Common myeloid progenitor, CD34-positive (primary cell): ENCODE measurements at regions not wholly inside any gene's neighbourhood (a gene's known extent, or its start where the extent isn't known, plus 50 kb on each side); places are given as distances from the start of the nearest gene placed in this dataset.
"Not testable (repeated sequence)": the region's sequence is repeated elsewhere in the genome, so short reads cannot be mapped to it uniquely, and the experiment has no call there.

Experiments
- CTCF ChIA-PET: fragments of 350-600 bp; sonication (Branson Sonifier 250); formaldehyde crosslinking; loops from one replicate; lab custom pipeline; 2021; ENCODE audit warnings: antibody characterized with exemption; lab: Charles Lee
- POLR2A ChIA-PET: fragments of 350-600 bp; sonication (Branson Sonifier 250); formaldehyde crosslinking; loops from one replicate; lab custom pipeline; 2021; ENCODE audit warnings: antibody characterized with exemption; lab: Charles Lee
- DNase-seq, 3 donors: peaks; one replicate each; pipeline versions ENCODE4 v3.0.0 to v3.0.0-alpha.2; 2013
- H3K27ac ChIP-seq, 2 experiments: 1 replicate in 1 of 2; 2 replicates in 1 of 2; pipeline ENCODE4 v1.7.0; 2013; ENCODE audit warnings: inconsistent platforms in 2 of 2, low read length in 2 of 2, mild to moderate bottlenecking in 2 of 2, low read depth in 1 of 2, moderate library complexity in 1 of 2; ENCODE audit not compliant: severe bottlenecking in 2 of 2, insufficient read depth in 1 of 2, poor library complexity in 1 of 2
- H3K27me3 ChIP-seq, 5 experiments: replicated peaks in 2 of 5; 1 replicate in 3 of 5; 2 replicates in 2 of 5; pipeline versions ENCODE4 v1.6.1 to v1.7.0; 2013; ENCODE audit warnings: low read length in 4 of 5, mild to moderate bottlenecking in 2 of 5, moderate library complexity in 2 of 5, inconsistent platforms in 1 of 5; ENCODE audit not compliant: insufficient read depth in 5 of 5, control insufficient read depth in 4 of 5
- H3K36me3 ChIP-seq, 4 experiments: 1 replicate in 2 of 4; 2 replicates in 2 of 4; pipeline versions ENCODE4 v1.6.1 to v1.7.0; 2013; ENCODE audit warnings: low read length in 3 of 4, control low read depth in 1 of 4, mild to moderate bottlenecking in 1 of 4; ENCODE audit not compliant: control insufficient read depth in 4 of 4, insufficient read depth in 4 of 4
- H3K4me1 ChIP-seq, 4 experiments: 1 replicate in 3 of 4; 2 replicates in 1 of 4; pipeline versions ENCODE4 v1.6.1 to v1.7.1; 2013; ENCODE audit warnings: low read length in 3 of 4, mild to moderate bottlenecking in 3 of 4, control low read depth in 1 of 4, inconsistent platforms in 1 of 4, moderate library complexity in 1 of 4; ENCODE audit not compliant: control insufficient read depth in 4 of 4, insufficient read depth in 4 of 4; ENCODE audit errors: control extremely low read depth in 1 of 4
- H3K4me3 ChIP-seq, 7 experiments: 1 replicate in 4 of 7; 2 replicates in 3 of 7; pipeline versions ENCODE4 v1.5.1 to v1.7.0; 2013; ENCODE audit warnings: mild to moderate bottlenecking in 7 of 7, low read length in 6 of 7, moderate library complexity in 6 of 7, inconsistent platforms in 2 of 7, low read depth in 2 of 7, control low read depth in 1 of 7; ENCODE audit not compliant: insufficient read depth in 4 of 7, control insufficient read depth in 1 of 7; ENCODE audit errors: extremely low read depth in 1 of 7
- H3K9me3 ChIP-seq, 5 experiments: 1 replicate in 4 of 5; 2 replicates in 1 of 5; pipeline versions ENCODE4 v1.6.1 to v1.7.1; 2013; ENCODE audit warnings: low read length in 4 of 5, mild to moderate bottlenecking in 2 of 5, inconsistent platforms in 1 of 5, low read depth in 1 of 5, moderate library complexity in 1 of 5; ENCODE audit not compliant: control insufficient read depth in 4 of 5, insufficient read depth in 2 of 5; ENCODE audit errors: control extremely low read depth in 1 of 5
- WGBS: methylation state at CpG from one replicate; pipeline ENCODE4 v1.1.5; 2013; ENCODE audit not compliant: insufficient coverage; 5-methylcytosine and 5-hydroxymethylcytosine counted together

GRCh38 chr4:174388461-174389145 lies 104.9 kb downstream of the CEP44 start:
- Histone ChIP-seq H3K9me3 (peaks cover 0 to 2% (median 0%) of the 10 kb centered on the region in 5 experiments), H3K27ac (no peak overlapping the region), H3K4me1 (peaks cover 0 to 5% (median 2%) of the 10 kb centered on the region in 4 experiments), H3K4me3 (no peak overlapping the region), H3K36me3 (no peaks in the 10 kb centered on the region), H3K27me3 (no peaks in the 10 kb centered on the region)
- DNase-seq = no peak
- ChIA-PET CTCF (no interaction called here), POLR2A (no interaction called here)

- H3K27ac ChIP-seq = no peak overlapping the region
- no CpG with 5 or more reads among the region's 3 CpGs for WGBS
- ChIA-PET CTCF (no interaction called here), POLR2A (no interaction called here)
- no peaks in the 10 kb centered on the region for H3K9me3 ChIP-seq
- H3K4me1 ChIP-seq = peaks cover 0 to 6% (median 2%) of the 10 kb centered on the region in 4 experiments
- H3K27me3 ChIP-seq = no peaks in the 10 kb centered on the region
- H3K36me3 ChIP-seq = no peaks in the 10 kb centered on the region
- DNase-seq = no peak
- H3K4me3 ChIP-seq = no peak overlapping the region
Measured at GRCh38 chr4:174387721-174388120, 104.0 kb downstream of the CEP44 start.

- no peaks in the 10 kb centered on the region for H3K27me3 ChIP-seq
- no peak for DNase-seq
- no peak overlapping the region for H3K27ac ChIP-seq
- ChIA-PET CTCF (interaction anchor here (1.1 kb wide), 1 partner anchor 15 kb away, joined by 4 read pairs; no protein-coding TSS in a partner anchor), POLR2A (no interaction called here)
- WGBS = 90% methylated on average over 2 of the region's 2 CpGs
- no peaks in the 10 kb centered on the region for H3K36me3 ChIP-seq
- no peaks in the 10 kb centered on the region for H3K9me3 ChIP-seq
- no peak overlapping the region for H3K4me3 ChIP-seq
- peaks cover 0 to 6% (median 2%) of the 10 kb centered on the region in 4 experiments for H3K4me1 ChIP-seq
Measured at GRCh38 chr4:174387143-174387542, 103.4 kb downstream of the CEP44 start.

- 100% methylated on average over 2 of the region's 6 CpGs for WGBS
- Histone ChIP-seq H3K9me3 (no peaks in the 10 kb centered on the region), H3K4me1 (peaks cover 0 to 6% (median under 1%) of the 10 kb centered on the region in 4 experiments), H3K4me3 (no peak overlapping the region), H3K27ac (no peak overlapping the region), H3K27me3 (no peaks in the 10 kb centered on the region), H3K36me3 (no peaks in the 10 kb centered on the region)
- ChIA-PET POLR2A (no interaction called here), CTCF (no interaction called here)
- DNase-seq = no peak
Measured at GRCh38 chr4:174383783-174384182, 100.1 kb downstream of the CEP44 start.

GRCh38 chr4:174382938-174383605 lies 99.4 kb downstream of the CEP44 start:
- H3K27me3 ChIP-seq, POLR2A ChIA-PET, H3K36me3 ChIP-seq, H3K4me1 ChIP-seq, CTCF ChIA-PET, H3K4me3 ChIP-seq, H3K9me3 ChIP-seq, H3K27ac ChIP-seq: not testable (repeated sequence)
- WGBS = 20% methylated on average over 2 of the region's 6 CpGs
- peak in 2 of 3 donors; percentile 27 to 52 for DNase-seq
